ENCODE measurements at regions not wholly inside any gene's neighbourhood (a gene's known extent, or its start where the extent isn't known, plus 50 kb on each side); places are given as distances from the start of the nearest gene placed in this dataset.

GRCh38 chr3:59418836-59419235 is 369.0 kb upstream of the CFAP20DC start (continued):
- TF ChIP-seq CTCF (conservative IDR thresholded peaks at IDR 0.05; ENCODE audit: low read depth in 2 of 2) = no peak
- TF ChIP-seq EZH2phosphoT487 (IDR thresholded peaks at IDR 0.05; ENCODE audit: unreplicated experiment) = no peak
- no peak for TF ChIP-seq REST (IDR thresholded peaks at IDR 0.05; ENCODE audit: unreplicated experiment)
- no peak for TF ChIP-seq POLR2AphosphoS5 (IDR thresholded peaks at IDR 0.05; ENCODE audit: low read depth)

- no peaks in the 10 kb centered on the region for H3K9me3 Mint-ChIP-seq
- Histone ChIP-seq H3K27me3 (ENCODE audit: insufficient read depth) (no peaks in the 10 kb centered on the region), H3K4me3 (no peak overlapping the region), H3K9me2 (ENCODE audit: insufficient read depth) (peaks cover 6% of the 10 kb centered on the region; the same call in 1 of the 2 replicates), H3K4me2 (no peak overlapping the region), H3K4me1 (ENCODE audit: insufficient read depth) (no peaks in the 10 kb centered on the region), H3K79me2 (replicated peaks; ENCODE audit: insufficient read depth) (no peaks in the 10 kb centered on the region), H3K36me3 (ENCODE audit: insufficient read depth) (no peaks in the 10 kb centered on the region), H4K20me1 (replicated peaks; ENCODE audit: insufficient read depth) (no peaks in the 10 kb centered on the region), H3F3A (replicated peaks; ENCODE audit: low read depth) (no peaks in the 10 kb centered on the region), H3K27ac (ENCODE audit: low read depth) (no peak overlapping the region), H2AFZ (no peak overlapping the region)
- no peak for ATAC-seq
- no peaks in the 10 kb centered on the region for H3K4me1 Mint-ChIP-seq
- H3K36me3 Mint-ChIP-seq (ENCODE audit: low read depth) = no peaks in the 10 kb centered on the region
- H3K4me3 Mint-ChIP-seq = no peak overlapping the region
- H3K27me3 Mint-ChIP-seq (ENCODE audit: insufficient read depth, low read depth, poor library complexity) = peaks cover 3% of the 10 kb centered on the region
- no peak for DNase-seq (ENCODE audit: low spot score)
- no peak overlapping the region for H3K27ac Mint-ChIP-seq
- TF ChIP-seq CTCF (conservative IDR thresholded peaks at IDR 0.05; ENCODE audit: low read depth in 2 of 2) (no peak), NANOG (IDR thresholded peaks at IDR 0.05; ENCODE audit: borderline replicate concordance) (no peak), STAT1 (IDR thresholded peaks at IDR 0.05; ENCODE audit: unreplicated experiment) (no peak), POLR2AphosphoS5 (IDR thresholded peaks at IDR 0.05; ENCODE audit: low read depth) (no peak), EZH2 (IDR thresholded peaks at IDR 0.05; ENCODE audit: low read depth, unreplicated experiment) (no peak), ZNF462 (CRISPR knock-in tag; IDR thresholded peaks at IDR 0.05) (no peak), ZNF114 (CRISPR knock-in tag; IDR thresholded peaks at IDR 0.05) (no peak)
Measured at GRCh38 chr3:59412516-59412915, 362.7 kb upstream of the CFAP20DC start.
